ENCODE measurements at regions not wholly inside any gene's neighbourhood (a gene's known extent, or its start where the extent isn't known, plus 50 kb on each side); places are given as distances from the start of the nearest gene placed in this dataset.

DNA sequence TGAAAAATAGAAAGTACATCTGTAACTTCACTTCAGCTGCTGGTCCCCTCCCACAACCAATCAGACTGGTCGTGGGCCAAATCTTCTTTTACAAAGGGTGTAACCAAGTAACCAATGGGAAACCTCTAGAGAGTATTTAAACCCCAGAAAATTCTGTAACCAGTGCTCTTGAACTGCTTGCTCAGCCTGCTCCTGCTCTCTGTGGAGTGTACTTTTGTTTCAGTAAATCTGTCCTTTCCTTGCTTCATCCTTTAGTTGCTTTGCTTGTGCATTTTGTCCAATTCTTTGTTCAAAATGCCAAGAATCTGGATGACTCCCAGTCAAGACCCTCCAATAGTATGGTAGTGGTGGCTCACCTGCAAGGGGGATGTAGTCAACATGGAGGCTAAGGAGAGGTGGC lies 489.1 kb downstream of the FUT8 start:
- Mint-ChIP-seq H3K27me3 (ENCODE audit: low read depth, poor library complexity) (peaks cover 6% of the 10 kb centered on the region), H3K4me3 (no peak overlapping the region), H3K27ac (no peak overlapping the region), H3K36me3 (ENCODE audit: low read depth) (no peaks in the 10 kb centered on the region), H3K4me1 (no peaks in the 10 kb centered on the region), H3K9me3 (peaks cover 34% of the 10 kb centered on the region)
- TF ChIP-seq, protein P1, sequence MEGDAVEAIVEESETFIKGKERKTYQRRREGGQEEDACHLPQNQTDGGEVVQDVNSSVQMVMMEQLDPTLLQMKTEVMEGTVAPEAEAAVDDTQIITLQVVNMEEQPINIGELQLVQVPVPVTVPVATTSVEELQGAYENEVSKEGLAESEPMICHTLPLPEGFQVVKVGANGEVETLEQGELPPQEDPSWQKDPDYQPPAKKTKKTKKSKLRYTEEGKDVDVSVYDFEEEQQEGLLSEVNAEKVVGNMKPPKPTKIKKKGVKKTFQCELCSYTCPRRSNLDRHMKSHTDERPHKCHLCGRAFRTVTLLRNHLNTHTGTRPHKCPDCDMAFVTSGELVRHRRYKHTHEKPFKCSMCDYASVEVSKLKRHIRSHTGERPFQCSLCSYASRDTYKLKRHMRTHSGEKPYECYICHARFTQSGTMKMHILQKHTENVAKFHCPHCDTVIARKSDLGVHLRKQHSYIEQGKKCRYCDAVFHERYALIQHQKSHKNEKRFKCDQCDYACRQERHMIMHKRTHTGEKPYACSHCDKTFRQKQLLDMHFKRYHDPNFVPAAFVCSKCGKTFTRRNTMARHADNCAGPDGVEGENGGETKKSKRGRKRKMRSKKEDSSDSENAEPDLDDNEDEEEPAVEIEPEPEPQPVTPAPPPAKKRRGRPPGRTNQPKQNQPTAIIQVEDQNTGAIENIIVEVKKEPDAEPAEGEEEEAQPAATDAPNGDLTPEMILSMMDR (IDR thresholded peaks at IDR 0.05): no peak
- no peak for DNase-seq

DNA sequence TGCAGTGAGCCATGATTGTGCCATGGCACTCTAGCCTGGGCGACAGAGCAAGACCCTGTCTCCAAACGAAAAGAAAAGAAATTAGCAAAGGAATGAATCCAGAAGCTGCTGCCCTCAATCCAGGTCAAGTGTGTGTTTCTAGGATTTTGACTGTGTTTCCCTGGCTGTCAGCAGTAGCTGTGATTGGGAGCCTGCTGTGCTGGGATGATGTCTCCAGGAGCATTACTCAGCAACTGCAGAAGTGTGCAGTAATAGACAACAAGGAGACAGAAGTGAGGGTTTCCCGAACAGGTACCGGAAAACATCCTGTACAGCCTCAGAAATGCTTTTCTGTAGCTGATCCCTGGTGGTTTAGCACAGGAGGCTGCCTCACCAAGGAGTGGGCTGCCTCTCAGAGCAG lies 492.5 kb downstream of the FUT8 start:
- TF ChIP-seq, protein P1 (IDR thresholded peaks at IDR 0.05): no peak
- H3K27ac Mint-ChIP-seq: no peak overlapping the region
- H3K36me3 Mint-ChIP-seq (ENCODE audit: low read depth): no peaks in the 10 kb centered on the region
- peaks cover 11% of the 10 kb centered on the region for H3K4me1 Mint-ChIP-seq
- no peak overlapping the region for H3K4me3 Mint-ChIP-seq
- peaks cover 25% of the 10 kb centered on the region for H3K9me3 Mint-ChIP-seq
- peaks cover 10% of the 10 kb centered on the region for H3K27me3 Mint-ChIP-seq (ENCODE audit: low read depth, poor library complexity)
- DNase-seq: no peak

DNA sequence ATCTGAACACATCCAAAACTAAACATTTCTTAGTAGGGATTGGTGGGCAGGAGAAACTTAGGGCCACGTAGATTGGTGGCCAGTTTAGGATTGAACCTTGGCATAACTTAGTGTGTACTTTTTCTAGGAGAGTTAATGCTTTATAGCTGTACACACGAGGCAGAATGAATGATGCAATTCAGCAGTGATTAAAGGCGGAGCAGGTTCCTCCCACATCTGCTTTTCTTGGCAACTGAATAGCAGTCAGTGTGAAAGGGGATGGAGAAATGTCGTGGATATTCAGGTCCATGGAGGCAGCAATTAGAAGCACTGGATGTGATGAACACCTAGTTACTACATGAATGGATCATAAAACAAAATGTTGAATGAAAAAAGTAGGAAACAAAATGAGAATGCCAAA lies 493.8 kb downstream of the FUT8 start:
- Mint-ChIP-seq H3K27me3 (ENCODE audit: low read depth, poor library complexity) (peaks cover 13% of the 10 kb centered on the region), H3K9me3 (peaks cover 13% of the 10 kb centered on the region), H3K4me3 (no peak overlapping the region), H3K4me1 (peaks cover 11% of the 10 kb centered on the region), H3K27ac (no peak overlapping the region), H3K36me3 (ENCODE audit: low read depth) (no peaks in the 10 kb centered on the region)
- TF ChIP-seq, protein P1 (IDR thresholded peaks at IDR 0.05): no peak
- DNase-seq: no peak

DNA sequence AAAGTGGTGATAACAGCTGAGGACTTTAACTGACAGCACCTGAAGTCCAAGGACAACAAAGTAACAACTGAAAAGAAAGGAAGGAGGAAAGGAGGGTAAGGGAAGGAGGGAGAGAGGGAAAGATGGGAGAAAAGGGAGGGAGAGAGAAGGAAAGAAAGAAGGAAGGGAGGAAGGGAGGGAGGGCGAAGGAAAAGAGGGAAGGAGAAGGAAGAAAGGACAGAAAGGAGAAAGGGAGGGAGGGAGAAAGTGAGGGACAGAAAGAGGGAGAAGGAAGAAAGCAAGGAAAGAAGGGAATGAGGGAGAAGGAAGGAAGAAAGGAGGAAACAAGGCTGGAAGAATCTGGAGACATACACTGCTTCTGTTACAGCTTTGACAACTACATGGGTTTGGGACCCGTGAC lies 494.4 kb downstream of the FUT8 start:
- H3K27ac Mint-ChIP-seq: no peak overlapping the region

DNA sequence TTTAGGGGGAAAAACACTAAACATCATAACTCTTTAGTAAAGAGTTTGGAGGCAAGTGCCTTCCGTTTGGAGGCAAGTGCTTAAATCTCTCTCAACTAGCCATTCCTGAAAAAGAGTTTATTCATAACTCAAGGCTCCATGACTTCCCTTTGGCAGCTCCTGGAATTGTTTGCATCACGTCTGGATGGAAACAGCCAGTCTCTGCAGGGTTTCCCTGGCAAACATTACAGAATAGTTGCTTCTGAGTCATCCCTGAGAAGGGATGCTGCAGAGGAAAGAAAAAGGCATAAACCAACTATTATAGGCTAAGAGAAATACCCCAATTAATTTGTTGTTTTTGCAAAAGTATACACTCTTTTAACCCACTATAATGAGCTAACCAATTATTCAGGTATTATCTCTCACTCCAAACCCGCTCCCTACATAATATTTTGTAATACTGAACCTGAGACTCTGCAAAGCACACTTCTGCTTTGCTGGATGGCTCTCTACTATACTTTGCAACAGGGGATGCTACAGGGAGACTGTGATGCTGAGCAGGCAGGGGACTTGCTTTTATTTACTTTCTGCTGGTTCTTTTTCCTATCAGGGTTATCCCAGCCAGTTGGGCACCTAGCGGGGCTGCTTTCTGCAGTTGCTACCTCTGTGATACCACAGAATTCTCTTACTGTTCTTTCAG lies 497.7 kb downstream of the FUT8 start:
- H3K4me3 Mint-ChIP-seq: no peak overlapping the region
- no peak for DNase-seq
- H3K36me3 Mint-ChIP-seq (ENCODE audit: low read depth): no peaks in the 10 kb centered on the region
- H3K4me1 Mint-ChIP-seq: peaks cover 11% of the 10 kb centered on the region
- H3K27me3 Mint-ChIP-seq (ENCODE audit: low read depth, poor library complexity): peaks cover 28% of the 10 kb centered on the region
- no peak overlapping the region for H3K27ac Mint-ChIP-seq
- TF ChIP-seq, protein P1 (IDR thresholded peaks at IDR 0.05): no peak
- no peaks in the 10 kb centered on the region for H3K9me3 Mint-ChIP-seq

More for the DNA sequence above, 494.4 kb downstream of the FUT8 start:
- Mint-ChIP-seq H3K27me3 (ENCODE audit: low read depth, poor library complexity) (peaks cover 14% of the 10 kb centered on the region), H3K4me3 (no peak overlapping the region), H3K9me3 (peaks cover 7% of the 10 kb centered on the region), H3K4me1 (peaks cover 11% of the 10 kb centered on the region), H3K36me3 (ENCODE audit: low read depth) (no peaks in the 10 kb centered on the region)
- TF ChIP-seq, protein P1 (IDR thresholded peaks at IDR 0.05): no peak
- no peak for DNase-seq

DNA sequence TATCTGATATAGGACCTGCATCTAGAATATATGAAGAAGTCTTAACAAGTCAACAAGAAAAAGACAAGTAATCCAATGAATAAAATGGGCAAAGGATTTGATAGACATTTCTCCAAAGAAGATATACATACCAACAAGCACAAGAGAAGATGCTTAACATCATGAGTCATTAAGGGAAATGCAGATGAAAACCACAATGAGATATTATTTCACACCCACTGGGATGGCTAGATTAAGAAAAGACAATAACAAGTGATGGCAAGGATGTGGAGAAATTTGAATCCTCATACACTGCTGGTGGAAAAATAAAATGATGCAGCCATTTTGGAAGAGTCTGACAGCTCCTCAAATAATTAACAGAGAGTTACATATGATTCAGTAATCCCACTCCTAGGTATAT lies 502.6 kb downstream of the FUT8 start:
- TF ChIP-seq, protein P1 (IDR thresholded peaks at IDR 0.05): no peak
- no peak for DNase-seq
- H3K9me3 Mint-ChIP-seq: no peaks in the 10 kb centered on the region
- H3K4me3 Mint-ChIP-seq: no peak overlapping the region
- H3K36me3 Mint-ChIP-seq (ENCODE audit: low read depth): no peaks in the 10 kb centered on the region
- H3K4me1 Mint-ChIP-seq: peaks cover 33% of the 10 kb centered on the region
- peaks cover 20% of the 10 kb centered on the region for H3K27me3 Mint-ChIP-seq (ENCODE audit: low read depth, poor library complexity)
- H3K27ac Mint-ChIP-seq: no peak overlapping the region
